ENCODE measurements at regions not wholly inside any gene's neighbourhood (a gene's known extent, or its start where the extent isn't known, plus 50 kb on each side); places are given as distances from the start of the nearest gene placed in this dataset.

GRCh38 chr3:177347611-177348010, 150.3 kb upstream of the TBL1XR1 start:
- TF ChIP-seq CTCF (IDR thresholded peaks at IDR 0.05 in 8 of 11, conservative IDR thresholded peaks at IDR 0.05 in 3 of 11): no peak
- TF ChIP-seq POLR2A (IDR thresholded peaks at IDR 0.05): no peak
- no peak for TF ChIP-seq POLR2AphosphoS5 (IDR thresholded peaks at IDR 0.05)

Data from spleen (tissue), 7 donors.